ENCODE measurements at regions not wholly inside any gene's neighbourhood (a gene's known extent, or its start where the extent isn't known, plus 50 kb on each side); places are given as distances from the start of the nearest gene placed in this dataset.

GRCh38 chr6:139475646-139476045, 101.2 kb upstream of the CITED2 start (continued):
- TF ChIP-seq ZNF609 (CRISPR knock-in tag; IDR thresholded peaks at IDR 0.05; ENCODE audit: borderline replicate concordance) (no peak), RUNX1 (IDR thresholded peaks at IDR 0.05; ENCODE audit: low read depth) (no peak), ZNF324 (CRISPR knock-in tag; IDR thresholded peaks at IDR 0.05) (no peak), SREBF2 (CRISPR knock-in tag; IDR thresholded peaks at IDR 0.05) (no peak), NONO (IDR thresholded peaks at IDR 0.05; ENCODE audit: low read depth in 2 of 2, low read length in 1 of 2) (no peak), SPI1 (IDR thresholded peaks at IDR 0.05; ENCODE audit: borderline replicate concordance, low read depth, low read length) (no peak), DPF2 (IDR thresholded peaks at IDR 0.05) (0 out of 2 replicates have a peak, but pooled peaks have one; percentile 30), CTCF (IDR thresholded peaks at IDR 0.05 in 2 of 3, conservative IDR thresholded peaks at IDR 0.05 in 1 of 3; ENCODE audit: insufficient read depth in 2 of 3, low read depth in 1 of 3, low read length in 3 of 3) (0 out of 6 replicates have a peak, but pooled peaks of 1 of the 3 experiments have one; percentile 5), RBBP5 (IDR thresholded peaks at IDR 0.05; ENCODE audit: borderline replicate concordance, insufficient read depth, low read length, poor library complexity, severe bottlenecking) (no peak), CBFA2T3 (IDR thresholded peaks at IDR 0.05) (no peak), MEIS2 (IDR thresholded peaks at IDR 0.05; ENCODE audit: partially characterized antibody) (peak; percentile 10), NFIX (CRISPR knock-in tag; IDR thresholded peaks at IDR 0.05; ENCODE audit: low read depth) (no peak)

Data from K562 (cell line).